Right renal pelvis (tissue), 4 donors: ENCODE measurements at regions not wholly inside any gene's neighbourhood (a gene's known extent, or its start where the extent isn't known, plus 50 kb on each side); places are given as distances from the start of the nearest gene placed in this dataset.
"Not testable (repeated sequence)": the region's sequence is repeated elsewhere in the genome, so short reads cannot be mapped to it uniquely, and the experiment has no call there.

ENCODE experiments used
- DNase-seq, 4 donors: peaks; one replicate each; pipeline ENCODE4 v3.0.0-alpha.2; 2013; ENCODE audit warnings: low read depth in 4 of 4, low spot score in 3 of 4, missing footprints in 1 of 4

DNA sequence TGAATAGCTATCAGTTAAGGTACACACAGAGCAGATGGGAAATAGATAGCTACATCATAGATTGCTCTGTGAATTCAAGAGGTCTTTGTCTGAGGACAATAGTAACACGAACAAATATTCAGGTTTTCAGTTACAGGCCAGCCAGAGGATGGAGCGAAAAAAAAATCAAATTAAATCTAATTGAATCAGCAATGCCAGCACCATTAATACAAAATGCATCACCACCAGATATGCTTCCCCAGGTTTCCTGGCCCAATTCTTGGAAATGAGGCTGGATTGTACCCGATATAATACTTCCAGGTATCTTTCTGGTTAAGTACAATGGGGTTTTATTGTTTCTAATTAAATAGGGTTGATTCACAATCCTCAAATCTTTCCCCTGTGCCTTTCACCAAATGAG, 975.8 kb upstream of the AUTS2 start:
- no peak for DNase-seq

DNA sequence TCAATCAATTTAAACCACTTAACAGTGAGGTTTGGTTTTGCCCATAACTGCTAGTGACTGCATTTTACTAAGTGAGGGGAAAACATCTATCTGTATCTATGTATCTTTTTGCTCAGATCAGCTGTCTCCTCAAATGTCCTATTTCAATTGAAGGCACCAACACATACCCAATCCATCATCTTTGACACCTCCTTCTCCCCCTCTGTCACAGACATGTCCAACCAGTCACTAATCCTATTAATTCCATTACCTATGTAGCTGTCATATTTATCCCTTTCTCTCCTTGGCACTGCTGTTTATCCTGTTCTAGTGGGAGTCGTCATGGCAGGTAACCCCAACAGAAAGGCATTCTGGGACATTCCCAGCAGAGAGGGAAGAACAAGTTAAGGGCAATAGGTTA, 975.2 kb upstream of the AUTS2 start:
- no peak for DNase-seq

DNA sequence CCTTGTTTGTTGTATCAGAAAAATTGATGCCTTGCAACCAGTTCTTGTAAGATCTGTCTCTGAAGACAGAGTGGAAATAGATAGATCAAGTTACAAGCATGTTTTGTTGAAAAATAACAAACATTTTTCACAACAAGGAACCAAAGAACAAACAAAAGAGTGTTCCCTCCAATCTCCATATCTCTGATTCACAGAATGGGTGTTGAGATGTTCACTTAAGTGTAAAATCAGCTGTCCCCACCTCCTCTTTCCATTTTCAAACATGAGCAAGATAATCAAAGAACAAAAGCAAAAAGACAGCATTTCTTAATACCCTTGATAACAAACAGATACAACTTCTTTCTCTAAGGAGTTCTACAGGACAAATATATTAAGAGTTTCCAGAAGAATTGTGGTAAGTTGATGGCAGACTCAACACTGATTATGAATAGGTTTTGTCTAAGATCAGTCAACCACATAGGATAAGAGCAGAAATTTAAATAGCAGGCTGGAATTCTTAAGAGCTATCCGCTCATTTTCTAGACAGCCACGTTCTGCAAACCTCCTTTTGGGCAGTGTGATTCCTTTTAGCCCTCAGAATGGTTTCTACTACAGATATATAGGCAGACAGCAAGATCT, 970.9 kb upstream of the AUTS2 start:
- no peak for DNase-seq

DNA sequence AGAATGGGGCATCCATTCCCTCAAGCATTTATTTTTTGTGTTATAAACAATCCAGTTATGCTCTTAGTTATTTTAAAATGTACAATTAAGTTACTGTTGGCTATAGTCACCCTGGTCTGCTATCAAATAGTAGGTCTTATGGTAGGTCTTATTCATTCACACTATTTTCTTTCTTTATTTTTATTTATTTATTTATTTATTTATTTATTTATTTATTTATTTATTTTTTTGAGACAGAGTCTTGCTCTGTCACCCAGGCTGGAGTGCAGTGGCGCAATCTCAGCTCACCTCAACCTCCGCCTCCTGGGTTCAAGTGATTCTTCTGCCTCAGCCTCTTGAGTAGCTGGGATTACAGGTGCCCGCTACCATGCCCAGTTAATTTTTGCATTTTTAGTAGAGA, 967.4 kb upstream of the AUTS2 start:
- DNase-seq, result not testable (repeated sequence)

DNA sequence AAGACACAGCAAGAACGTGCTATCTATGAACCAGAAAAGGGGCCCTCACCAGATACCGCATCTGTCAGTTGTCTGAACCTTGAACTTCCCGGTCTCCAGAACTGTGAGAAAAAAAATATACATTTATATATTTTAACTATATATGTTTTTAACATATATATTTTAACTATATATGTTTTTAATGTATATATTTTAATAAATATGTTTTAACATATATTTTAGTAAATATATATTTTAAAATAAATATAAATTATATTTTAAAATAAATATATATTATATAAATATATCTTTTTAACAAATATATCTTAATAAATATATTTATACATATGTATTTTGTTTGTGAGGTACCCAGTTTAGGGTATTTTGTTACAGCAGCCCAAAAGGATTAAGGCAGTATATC, 958.2 kb upstream of the AUTS2 start:
- no peak for DNase-seq

DNA sequence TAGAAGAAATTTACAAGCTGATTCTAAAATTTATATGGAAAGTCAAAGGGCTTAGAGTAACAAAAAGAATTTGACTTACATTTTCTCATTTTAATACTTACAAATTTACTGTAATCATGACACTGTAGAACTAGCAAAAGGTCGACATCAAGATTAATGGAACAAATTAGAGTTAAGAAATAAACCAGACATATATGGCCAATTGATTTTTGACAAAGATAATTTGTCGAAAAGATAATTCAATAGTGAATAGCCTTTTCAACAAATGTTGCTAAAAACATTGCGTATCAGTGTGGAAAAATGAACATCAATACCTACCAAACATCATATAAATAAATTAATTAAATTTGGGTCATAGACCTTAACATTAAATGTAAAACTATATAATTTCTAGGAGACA, 955.5 kb upstream of the AUTS2 start:
- DNase-seq, result no peak

DNA sequence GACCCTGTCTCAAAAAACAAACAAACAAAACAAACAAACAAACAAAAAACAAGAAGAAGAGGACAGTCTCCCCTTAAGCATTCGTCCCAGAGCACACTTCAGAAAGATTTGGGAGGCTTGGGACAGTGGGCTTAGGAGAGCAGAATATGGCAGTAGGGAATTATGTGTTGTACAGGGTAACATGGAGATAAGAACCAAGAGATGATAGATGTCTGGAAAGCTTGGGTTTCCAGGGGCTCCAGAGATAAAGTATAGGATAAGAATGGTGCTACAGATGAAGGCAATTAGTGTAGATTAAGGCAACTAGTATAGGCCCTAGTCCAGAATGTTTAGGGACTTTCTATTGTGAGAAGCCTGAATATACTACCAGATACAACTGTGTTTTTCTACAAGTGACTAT, 934.9 kb upstream of the AUTS2 start:
- DNase-seq, result no peak

DNA sequence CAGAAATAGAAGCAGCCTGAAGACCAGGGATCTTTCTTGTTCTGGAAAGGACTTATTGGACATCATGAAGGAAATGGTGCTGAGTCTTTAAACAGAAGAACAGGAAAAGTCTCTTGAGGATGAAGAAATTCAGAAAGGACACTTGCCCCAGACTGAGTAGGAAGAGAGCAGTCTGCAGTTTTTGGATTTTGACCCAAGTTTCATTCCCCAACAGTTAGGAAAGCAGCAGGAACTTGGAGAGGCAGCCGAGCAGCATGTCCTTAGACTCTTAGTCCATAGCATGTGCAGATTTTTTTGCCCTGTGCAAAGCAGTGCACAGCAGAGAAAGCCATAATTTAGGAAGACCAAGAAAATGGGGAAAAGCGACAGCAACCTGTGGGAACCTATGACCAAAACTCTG, 927.2 kb upstream of the AUTS2 start:
- DNase-seq, result no peak

DNA sequence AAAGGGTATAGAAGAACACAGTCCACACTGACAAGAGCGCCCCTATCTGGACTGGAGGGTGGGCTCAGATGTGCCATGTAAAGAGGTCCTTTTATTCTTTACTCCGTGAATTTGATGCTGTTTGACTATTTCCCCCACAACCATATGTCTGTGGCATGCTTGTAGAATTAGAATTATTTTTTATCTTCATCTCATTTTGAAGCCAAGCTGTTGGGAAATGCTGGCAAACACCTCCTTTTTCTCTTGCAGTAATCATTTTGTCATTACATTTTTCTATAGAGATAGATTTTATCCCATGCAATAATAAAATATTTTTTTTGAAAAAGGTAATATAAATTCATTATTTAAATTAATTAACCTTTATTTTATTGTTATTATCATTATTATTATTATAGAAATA, 926.6 kb upstream of the AUTS2 start:
- no peak for DNase-seq

DNA sequence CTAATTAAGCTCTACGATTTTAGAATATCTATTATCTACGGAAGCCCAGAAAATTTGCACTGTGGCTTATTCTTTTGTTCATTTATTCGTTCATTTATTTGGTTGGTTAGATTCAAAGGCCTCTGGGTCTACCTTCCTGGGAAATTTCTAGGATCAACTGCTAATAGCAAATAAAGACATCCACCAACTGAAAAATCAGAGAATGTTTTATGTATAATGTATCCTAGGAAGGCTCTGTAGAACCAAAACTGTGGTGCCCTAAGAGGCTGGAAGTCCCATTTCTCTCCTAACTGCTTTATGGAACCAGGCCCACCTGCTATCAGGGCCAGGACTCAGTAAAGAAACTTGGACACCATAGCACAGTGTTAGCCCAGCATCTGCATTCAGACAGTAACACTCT, 923.4 kb upstream of the AUTS2 start:
- DNase-seq, result no peak

DNA sequence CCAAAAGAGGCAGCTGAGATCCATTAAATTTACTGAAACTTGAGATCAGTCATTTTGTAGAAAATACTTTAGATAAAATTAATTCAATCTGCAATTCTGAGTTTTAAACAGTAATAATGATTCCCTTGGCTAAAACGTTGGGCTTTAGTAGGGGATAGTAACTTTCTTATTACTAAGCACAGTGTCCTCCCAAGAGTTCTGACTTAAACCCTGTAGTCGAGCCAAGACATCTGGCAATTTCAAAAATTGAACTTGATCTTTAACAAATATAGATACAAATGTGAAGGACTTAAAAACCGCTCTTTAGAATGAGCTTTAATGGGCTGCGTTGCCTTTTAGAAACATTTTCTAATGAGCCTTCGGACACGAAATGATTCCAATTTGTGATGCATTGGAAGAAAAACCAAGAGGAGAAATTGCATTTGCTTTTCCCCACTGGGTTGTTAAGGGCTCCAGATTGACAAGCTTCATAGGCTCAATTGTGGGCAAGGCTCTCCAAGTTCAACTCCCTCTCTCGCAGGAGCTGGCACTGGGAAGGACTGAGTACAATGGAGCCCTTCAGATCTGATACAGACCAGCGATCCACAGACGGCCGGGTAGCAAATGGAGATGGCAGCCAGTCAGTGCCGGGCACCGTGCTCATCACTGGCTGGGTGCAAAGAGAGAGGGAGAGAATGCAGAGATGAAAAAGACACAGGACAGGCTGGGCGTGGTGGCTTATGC, 921.3 kb upstream of the AUTS2 start:
- DNase-seq, result no peak

DNA sequence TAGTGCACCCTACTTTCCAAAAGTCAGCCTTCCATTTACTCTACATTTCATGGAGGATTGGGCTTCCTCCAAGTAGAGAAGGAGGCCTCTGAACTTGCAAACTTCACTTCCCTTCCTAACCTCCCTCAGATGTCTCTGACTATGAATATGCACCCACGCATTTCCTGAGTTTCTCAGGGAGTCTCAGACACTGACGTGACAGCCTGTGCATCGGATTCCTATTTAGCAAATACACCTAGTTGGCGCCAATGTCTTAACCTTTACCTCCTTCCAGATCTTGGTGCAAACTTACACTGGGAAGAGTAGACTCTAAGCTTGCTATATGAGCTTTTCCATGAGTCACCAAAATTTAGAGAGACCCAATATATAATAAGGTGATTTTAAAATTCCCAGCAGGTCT, 920.1 kb upstream of the AUTS2 start:
- DNase-seq, result no peak

DNA sequence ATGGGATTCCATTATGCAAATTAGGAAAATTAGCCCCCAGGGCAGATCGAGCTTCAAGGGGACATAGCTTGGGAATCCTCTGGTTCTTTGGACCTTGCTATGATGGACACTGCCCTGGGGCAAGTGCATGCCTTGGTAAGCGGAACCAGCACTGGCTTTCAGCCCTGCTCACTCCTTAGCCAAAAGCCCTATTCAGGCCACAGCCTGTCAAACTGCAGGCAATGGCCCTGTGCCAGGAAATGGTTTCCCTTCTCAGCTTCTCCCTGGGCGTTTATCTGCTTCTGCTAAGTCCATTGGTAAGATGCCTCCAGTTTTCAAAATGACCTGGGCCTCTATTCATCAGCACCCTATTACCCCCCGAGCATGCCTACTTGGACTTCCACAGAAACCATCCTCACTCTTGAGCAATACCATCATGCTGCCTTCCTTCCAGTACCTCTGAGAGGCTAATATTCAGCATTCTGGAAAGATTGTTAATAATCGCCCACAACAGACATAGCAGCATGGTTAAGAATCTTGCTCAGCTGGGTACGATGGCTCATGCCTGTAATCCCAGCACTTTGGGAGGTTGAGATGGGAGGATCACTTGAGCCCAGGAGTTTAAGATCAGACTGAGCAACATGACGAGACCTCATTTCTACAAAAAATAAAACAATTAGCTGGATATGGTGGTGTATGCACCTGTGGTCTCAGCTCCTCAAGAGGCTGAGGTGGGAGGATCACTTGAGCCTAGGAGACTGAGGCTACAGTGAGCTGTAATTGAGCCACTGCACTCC, 918.6 kb upstream of the AUTS2 start:
- no peak for DNase-seq

DNA sequence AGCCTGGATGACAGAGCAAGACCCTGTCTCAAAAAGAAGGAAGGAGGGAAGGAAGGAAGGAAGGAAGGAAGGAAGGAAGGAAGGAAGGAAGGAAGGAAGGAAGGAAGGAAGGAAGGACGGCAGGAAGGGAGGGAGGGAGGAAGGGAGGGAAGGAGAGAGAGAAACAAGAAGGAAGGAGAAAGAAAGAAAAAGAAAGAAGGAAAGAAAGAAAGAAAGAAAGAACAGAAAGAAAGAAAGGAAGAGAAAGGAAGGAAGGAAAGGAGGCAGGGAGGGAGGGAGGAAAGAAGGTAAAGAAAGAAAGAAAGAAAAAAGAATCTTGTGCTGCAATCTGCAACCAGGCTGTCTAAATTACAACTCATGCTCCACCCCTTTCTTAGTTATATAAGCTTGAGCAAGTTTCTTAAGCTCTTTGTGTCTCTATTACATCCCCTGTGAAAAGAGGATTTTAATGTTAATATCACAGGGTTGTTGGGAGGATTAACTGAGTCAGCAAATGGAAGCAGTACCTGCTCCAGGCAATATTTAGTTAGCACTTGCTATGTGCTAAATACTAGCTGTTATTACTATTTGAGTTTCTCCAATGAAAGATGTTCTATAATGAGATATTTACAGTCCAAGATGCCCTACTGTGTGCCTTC, 917.9 kb upstream of the AUTS2 start:
- DNase-seq, result no peak

DNA sequence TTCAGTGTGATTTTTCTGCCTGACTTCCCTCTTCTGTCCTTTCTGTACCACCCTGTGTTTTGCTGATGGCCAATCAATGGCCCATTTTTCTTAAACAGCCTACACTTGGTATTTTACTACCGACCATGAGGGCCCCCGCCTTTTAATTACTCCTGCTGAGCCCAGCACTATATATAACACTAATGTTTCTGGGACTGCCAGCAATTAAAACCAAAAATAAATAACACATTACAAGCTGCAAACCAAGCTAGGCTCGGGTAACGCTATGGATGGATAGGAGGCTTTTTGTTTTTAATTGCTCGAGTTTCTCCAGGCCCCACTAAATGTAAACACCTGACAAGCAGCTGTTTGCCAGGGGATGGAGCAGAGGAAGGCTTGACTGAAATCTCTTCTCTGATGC, 915.4 kb upstream of the AUTS2 start:
- DNase-seq, result peak in 2 of 4 donors; percentile 26 to 41

DNA sequence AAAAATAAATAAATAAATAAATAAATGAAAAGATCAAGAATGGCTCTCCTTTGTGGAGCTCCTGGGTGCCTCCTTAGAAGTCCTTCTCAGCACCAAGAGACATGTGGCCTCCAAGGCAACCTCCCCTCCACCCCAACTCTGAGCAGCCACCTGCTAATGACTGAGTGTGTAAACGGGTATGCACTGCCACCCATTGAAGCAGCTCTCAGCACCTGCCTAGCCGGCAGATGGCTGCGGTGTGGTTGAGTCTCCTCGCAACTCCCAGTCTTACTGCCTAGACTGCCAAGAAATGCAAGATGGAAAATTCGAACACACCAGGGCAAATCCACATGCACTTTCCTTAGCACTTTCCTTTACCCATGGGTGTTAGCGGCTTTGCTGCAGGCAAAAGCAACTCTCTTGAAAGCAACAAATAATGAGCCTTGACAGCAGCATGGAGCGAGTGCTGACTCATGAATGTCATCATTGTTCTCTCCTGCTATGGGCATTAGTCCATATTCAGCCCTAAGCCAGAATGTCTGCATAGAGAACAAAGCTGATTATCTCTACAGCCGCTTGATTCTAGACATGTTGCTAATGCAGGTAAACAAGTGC, 913.9 kb upstream of the AUTS2 start:
- no peak for DNase-seq

DNA sequence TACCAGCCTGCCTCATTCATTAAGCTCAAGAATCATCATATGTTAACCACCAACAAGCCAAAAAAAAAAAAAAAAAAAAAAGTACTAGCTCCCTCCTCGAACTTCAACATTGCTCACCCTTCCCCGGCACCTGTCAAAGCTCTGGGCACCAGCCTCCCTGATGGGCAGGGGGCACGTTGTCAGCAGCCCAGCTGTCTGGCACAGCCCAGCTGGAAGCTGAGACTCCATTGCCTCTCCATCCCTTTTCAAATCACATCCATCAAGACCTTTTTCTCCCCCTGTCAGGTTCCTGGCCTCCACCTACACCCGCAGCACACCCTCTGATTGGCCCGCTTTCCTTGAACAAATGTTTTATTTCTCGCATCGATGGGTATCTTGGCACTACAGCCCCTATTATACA, 913.3 kb upstream of the AUTS2 start:
- no peak for DNase-seq

DNA sequence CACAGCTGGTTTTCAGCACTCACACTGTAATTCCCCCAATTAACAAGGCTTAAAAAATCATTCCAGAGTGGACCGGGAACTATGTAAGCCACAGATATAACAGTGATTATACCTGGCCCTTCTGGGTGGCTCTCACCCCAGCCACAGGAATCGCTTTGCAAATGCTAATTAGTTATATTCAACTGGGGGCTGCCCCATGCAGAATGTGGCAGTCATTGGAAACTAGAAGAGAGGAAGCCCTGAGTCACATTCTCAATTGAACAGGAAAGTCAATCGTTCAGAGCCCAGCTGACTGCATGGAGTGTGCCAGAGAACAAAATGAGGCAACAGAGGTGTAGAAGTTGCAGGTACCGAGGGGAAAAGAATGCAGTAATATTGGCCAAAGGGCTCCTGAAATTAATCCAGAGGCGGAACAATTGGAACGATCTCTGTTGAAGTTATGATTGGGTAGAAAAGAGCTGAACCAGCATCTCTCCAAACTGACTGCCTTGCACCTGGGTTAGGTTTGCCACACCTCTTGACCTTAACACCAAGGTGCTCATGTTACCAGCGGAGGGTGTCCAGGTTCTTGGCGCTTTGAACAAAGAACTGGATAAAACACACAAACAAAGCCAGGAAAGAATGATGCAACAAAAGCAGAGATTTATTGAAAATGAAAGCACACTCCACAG, 909.7 kb upstream of the AUTS2 start:
- DNase-seq, result no peak

DNA sequence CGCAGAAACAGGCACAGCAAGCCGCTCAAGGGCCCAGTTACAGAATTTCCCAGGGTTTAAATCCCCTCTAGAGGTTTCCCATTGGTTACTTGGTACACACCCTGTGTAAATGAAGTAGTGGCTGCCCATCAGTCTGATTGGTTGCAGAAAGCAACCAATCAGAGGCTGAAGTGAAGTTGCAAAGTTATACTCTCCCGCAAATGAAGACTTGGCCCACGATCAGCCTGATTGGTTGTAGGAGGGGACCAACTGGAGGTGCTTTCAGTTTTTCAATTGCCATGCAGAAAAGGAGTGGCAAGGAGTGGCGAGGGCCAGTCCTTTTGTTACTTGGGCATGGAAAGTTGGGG, 909.2 kb upstream of the AUTS2 start:
- no peak for DNase-seq
